ENCODE measurements at regions not wholly inside any gene's neighbourhood (a gene's known extent, or its start where the extent isn't known, plus 50 kb on each side); places are given as distances from the start of the nearest gene placed in this dataset.

DNA sequence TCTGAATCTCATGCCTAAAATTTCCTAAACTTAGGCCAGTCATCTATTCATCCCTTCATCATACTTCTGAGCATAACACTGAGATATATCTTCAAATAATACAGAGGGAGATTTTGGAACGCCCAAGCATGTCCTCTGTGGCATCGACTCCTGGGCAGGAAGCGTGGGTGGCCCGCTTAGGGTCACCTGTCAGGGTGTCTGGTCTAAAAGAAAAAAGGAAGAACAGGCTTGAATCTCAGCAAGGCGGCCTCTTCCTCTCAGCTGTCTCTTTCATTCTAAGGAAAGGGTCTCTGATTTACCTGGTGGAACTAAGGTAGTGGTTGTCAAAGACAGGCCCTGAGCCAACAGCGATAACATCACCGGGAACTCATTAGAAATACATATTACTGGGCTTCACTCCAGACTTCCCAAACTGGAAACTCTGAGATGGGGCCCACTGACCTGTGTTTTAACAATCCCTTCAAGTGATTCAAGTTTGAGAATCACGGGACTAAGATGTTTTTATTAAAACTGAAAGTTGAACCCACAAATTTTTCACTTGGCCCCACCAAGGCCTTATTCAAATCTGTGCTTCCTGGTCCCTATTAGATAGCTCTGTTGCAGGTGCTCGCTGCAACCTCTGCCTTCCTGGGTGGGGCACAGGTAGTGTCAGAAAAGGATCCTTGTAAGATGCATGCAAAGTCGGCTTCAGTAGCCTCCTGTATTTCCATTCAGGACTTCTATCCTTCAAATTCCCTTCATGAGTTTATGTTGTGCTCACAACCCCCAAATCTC lies 162.3 kb upstream of the CCDC68 start:
- DNase-seq (ENCODE audit: low read depth in 4 of 4, low spot score in 3 of 4): no peak

DNA sequence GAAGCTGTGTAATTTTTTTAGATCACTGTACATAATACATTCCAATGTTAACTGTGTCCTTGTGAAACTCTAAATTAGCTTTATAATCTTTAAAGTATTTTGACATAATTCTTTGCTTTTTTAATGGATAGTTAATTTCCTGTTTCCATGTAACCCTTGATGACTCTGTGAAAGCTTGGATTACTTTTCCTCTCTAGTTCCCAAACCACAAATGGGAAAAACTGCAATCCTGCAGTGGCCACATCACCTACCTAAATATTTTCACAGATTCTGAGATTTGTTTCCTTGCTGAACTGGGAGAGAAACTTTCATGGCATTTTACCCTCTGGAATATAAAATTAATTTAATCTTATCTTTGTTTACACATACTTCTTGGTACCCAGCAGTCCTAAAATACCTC lies 161.6 kb upstream of the CCDC68 start:
- DNase-seq (ENCODE audit: low read depth in 4 of 4, low spot score in 3 of 4): no peak

DNA sequence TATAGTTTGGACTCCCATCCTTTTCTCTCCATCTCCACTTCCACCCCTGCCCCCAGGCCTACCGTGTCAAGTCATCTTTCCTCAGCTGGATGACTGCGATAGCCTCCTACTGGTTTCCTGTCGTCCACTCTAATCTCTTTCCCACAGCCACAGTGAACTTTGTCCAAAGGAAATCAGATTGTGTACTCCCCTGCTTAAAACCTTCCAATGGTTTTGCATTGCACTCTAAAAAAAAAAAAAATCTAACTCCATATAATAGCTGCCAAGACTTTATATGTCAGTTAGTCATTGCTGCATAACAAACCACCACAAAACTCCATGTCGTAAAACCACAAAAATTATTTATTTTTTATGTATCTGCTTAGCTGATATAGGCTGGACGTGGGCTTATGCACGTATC lies 160.2 kb upstream of the CCDC68 start:
- no peak for DNase-seq (ENCODE audit: low read depth in 4 of 4, low spot score in 3 of 4)

GRCh38 chr18:55119016-55119415 lies 159.8 kb upstream of the CCDC68 start:
- no peak for DNase-seq (ENCODE audit: low read depth in 4 of 4, low spot score in 3 of 4)

DNA sequence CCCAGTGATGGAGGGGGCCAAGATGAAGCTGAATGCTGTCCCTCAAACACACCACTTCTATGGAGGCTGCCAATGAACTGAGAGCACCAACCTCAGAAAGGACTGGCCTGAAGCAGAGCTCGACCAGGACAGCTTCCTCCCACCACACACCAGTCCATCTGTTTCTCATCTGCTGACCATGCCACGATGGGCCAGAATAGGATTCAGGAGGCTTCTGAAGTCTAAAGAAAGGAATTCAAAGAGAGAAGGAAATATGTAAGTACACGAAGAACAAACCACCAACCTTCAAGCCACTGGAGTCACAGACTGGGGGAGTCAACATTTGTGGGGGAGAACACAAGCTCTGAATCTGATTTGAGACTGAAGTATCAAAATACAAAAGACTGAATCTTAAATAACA lies 157.6 kb upstream of the CCDC68 start:
- DNase-seq (ENCODE audit: low read depth in 4 of 4, low spot score in 3 of 4): no peak

DNA sequence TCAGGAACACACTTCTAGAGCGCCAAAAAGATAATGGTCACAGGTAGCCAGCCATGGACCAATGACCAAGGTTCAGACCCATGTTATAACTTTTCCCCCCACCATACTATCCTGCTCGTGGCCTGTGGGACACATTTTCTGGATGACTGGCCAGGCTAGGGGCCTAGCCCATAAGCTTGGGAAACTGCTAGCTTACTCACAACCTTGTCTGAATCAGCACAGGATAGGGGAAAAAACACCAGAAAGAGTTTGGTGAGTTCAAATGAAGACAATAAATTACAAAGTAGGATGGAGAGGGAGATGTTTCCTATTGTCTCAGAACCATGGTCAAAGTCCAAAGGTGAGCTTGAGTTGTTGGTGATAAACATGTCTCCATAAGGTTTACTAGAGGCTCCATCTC lies 156.3 kb upstream of the CCDC68 start:
- DNase-seq (ENCODE audit: low read depth in 4 of 4, low spot score in 3 of 4): no peak

DNA sequence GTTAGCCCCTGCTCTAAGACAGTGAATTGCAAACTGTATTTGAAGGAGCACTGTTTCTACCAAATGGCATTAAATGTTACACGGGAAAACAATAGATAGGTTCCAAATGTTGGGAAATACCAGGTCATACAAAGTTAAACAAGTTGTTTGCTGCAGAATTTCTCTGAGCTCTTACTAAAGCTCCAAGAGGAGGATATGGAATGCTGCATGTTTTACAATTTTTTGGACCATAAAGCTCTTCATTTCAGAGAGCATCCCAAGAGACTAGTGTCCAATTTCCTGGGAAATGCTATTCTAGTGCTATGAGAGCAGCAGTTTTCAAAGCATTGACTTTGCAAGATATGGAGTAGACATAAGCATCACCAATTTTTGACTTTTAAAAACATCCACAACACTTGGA lies 155.6 kb upstream of the CCDC68 start:
- no peak for DNase-seq (ENCODE audit: low read depth in 4 of 4, low spot score in 3 of 4)

GRCh38 chr18:55113800-55114199 lies 154.5 kb upstream of the CCDC68 start:
- DNase-seq (ENCODE audit: low read depth in 4 of 4, low spot score in 3 of 4): no peak

DNA sequence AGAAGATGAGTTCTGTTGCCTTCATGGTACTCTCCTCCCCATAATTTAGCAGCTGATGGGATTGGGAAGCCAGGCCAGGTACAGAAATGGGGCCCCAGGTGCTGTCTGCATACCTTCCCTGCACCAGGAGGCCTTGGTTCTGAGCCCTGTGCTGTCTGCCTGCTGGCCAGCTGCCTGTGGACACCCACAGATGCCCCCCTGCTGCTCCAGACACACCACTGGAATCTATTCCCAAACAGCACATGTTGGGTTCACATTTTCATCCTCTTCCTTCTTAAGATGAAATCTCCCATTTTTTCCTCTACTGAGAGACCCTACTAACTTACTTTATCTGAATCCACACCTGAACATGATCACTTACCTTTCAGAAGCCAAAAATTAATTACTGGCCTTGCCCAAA lies 152.0 kb upstream of the CCDC68 start:
- no peak for DNase-seq (ENCODE audit: low read depth in 4 of 4, low spot score in 3 of 4)

DNA sequence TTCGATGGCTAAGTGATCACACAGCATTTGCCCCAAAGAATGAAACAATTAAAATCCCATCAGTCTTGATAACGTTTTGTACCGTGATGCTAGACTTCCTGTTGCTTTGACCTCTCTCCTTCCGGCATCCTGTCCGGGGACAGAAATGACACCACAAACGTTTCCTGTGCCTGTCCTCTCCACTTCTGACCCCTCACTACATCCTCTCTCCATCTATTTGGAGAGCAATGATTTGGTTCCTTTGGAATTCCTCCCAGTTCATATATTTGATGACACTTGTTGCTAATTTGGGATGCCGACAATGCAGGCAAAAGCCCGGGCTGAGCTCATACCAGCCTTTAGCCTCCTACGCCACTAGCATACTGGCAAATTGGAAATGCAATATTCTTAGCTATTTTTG lies 151.2 kb upstream of the CCDC68 start:
- no peak for DNase-seq (ENCODE audit: low read depth in 4 of 4, low spot score in 3 of 4)

DNA sequence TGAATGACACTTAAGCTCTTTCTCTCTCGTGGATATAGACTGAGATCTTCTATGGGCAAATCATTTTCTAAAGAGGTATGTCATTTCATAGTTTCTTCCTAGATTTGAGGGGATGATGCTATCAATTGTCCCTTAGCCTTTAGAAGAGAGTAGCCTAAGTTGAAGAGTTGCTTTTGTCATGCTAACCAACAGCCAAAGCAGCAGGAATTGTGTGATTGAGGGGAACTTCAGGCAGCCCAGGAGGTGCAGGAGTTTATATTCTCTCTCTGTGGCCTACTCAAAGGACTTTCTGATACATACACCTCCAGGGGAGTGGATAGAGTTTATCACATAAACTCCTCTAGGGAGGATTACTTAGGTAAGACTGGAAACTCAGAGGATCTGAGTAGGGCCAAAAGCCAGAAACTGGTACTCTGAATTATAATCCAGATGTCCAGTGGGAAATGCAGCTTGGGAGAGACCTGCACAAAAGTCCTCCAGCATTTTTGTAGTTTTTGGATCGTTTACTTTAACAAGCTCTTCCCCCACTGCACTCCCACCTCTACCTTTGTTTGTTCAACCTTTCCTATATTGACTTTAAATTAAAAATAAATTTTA lies 150.7 kb upstream of the CCDC68 start:
- no peak for DNase-seq (ENCODE audit: low read depth in 4 of 4, low spot score in 3 of 4)

DNA sequence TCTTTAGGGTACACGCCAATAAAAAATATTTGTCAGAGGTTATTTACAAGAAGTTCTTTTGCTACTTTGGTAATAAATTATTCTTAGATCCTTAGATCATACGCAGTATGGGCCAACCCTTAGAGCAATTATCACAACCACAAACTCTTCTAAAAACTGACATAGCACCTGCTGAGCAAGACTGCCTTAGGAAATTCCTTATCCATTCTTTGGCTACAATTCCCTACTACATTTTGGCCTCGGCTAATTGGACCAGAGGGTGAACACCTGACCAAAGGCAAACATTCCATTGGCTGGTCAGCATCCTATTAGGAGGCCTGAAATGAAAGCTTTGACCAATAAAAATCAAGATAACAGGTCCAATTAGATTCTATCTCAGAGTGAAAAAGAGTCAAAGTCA lies 147.6 kb upstream of the CCDC68 start:
- DNase-seq (ENCODE audit: low read depth in 4 of 4, low spot score in 3 of 4): no peak

DNA sequence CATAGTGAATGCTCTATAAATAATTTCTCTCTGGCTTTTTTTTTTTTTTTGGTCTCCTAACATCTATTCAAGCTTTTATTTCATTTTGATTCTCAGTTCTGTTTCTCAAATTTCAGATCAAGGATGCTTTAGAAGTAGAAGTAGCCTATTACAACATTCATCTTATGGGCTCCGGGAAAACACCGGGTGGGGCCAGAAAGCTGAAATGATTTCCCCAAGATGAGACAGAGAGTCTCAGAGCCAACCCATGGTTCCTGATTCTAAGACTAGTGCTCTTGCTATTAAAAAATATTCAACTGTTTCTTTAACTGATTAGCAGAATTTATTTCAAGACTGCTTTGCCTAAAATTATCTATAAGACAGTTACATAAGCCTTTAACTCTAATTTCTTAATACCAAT lies 147.2 kb upstream of the CCDC68 start:
- DNase-seq (ENCODE audit: low read depth in 4 of 4, low spot score in 3 of 4): no peak

DNA sequence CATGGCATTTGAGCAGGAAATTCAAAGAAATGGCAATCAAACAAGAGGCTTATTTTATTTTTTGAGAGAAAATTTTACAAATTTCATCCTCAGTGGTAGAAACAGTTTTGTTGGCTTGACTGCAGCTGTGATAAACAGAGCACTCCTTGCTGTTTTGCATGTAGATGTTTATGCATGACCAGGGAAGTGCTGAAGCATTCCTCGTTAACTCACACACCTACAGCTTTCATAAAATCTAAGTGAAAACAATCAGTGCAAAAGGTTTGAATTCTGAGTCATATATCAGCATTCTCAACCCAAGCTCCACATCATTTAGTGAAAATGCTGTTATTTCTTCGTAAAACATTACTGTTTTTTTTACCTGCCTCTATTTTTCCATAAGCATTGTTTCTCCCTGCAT lies 146.6 kb upstream of the CCDC68 start:
- no peak for DNase-seq (ENCODE audit: low read depth in 4 of 4, low spot score in 3 of 4)

DNA sequence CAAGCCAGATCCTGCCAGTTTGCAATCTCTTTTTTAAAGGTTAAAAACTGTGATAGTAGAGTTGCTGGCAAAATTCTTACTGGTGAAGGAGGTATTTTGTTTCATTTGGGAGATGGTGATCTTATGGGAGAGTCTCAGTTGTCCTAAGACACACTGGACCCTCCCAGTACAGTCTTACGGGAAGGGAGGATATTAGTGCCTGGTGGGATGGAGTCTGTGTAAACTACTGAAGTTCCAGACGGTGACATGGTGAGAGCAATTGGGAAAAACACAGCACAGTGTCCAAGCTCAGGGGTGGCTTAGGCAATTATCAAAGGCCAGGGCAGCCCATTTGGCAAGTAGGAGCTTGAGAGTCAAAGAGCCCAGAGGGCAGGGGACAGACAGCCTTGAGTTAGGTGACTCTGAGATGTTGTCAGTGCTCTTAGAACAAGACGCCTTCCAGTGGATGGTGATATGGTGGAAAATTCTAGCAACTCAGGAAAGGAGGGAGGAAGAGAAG lies 143.7 kb upstream of the CCDC68 start:
- no peak for DNase-seq (ENCODE audit: low read depth in 4 of 4, low spot score in 3 of 4)

DNA sequence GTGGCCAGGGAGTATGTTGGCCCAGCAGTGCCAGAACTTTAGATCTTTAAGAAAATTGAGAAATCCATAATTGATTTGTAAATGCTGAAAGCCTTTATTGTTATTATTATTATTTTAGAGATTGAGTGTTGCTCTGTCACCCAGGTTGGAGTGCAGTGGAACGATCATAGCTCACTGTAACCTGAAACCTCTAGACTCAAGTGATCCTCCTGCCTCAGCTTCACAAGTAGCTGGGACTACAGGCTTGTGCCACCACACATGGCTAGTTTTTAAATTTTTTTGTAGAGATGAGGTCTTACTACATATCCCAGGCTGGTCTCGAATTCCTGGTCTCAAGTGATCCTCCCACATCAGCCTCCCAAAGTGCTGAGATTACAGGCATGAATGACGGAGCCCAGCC lies 143.2 kb upstream of the CCDC68 start:
- no peak for DNase-seq (ENCODE audit: low read depth in 4 of 4, low spot score in 3 of 4)

DNA sequence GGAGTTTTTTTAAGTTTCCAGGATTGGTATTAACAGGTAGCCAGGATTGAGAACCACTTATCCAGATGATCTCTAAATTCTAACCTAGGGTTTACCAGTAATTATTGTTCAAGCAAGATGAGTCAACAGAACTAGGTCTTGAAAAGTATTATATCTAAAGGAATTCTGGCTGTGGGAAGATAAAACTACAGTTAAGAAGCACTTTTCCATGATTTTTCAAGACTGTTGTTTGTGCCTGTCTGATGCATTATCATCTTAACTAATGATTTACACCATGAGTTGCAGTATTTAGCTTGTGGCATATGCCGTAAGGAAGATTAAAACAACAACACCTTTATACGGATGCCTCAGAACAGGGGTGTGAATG lies 142.2 kb upstream of the CCDC68 start:
- no peak for DNase-seq (ENCODE audit: low read depth in 4 of 4, low spot score in 3 of 4)

DNA sequence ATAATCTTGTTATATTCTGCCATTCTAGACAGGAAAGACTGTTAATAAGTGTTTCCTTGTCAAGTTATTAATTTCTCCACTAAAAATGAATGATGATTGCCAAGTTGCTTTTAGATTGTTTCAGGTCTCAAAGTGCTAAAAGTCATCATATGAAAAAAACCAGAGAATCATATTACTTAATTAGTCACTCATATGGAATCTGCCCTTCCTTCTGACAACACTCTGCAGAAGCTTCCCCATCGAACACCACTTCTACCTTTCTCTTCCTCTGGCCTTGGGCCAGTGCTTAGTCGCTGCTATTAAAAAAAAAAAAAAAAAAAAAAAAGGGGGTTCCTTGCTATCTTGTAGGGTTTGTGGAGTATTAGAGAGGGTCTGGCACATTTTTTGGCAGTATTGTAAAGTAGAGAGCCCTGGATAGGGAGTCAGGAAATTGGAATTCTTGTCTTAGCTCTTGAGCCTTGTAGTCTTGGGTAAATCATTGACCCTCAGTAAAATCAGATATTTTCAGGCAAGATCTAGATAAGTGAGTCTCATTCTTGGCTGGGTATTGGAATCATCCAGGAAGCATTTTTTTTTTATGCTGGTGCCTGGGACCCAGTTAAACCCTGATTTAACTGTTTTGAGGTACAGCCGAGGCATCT lies 141.7 kb upstream of the CCDC68 start:
- DNase-seq (ENCODE audit: low read depth in 4 of 4, low spot score in 3 of 4): no peak

- DNase-seq (ENCODE audit: low read depth in 4 of 4, low spot score in 3 of 4): peak; percentile 28 to 74 (median 62)
Observed at GRCh38 chr18:55097456-55098170, 138.4 kb upstream of the CCDC68 start.

DNA sequence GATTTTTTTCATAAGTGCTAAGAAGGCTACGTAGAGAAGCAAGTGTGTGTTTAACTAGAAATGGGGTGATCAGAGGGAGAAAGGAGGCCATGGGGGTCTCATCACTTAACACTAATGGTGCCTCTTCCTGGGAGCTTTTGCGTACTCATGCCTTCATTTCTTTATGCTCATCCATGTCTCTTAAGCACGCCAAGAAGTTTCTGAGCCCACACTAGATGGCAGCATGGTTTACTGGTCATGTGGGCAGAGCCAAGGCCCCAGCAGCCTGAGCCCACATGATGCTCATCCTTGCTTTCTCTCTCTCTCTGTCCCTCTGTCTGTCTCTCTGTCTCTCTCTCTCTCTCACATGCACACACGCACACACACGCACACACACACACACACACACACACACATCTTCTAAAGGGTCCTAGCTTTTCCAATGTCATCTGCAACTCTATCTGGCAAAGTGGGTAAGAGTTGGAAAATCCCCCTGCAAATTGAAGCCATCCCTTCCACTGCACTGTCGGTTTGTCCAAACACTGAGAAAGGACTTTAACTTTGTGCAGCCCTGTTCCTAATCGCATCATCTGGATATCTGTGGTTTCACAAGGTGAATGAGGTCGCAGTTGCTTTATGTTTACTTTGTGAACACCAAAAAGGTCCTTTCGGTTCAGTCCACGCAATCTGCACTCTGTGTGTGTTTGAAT lies 137.1 kb upstream of the CCDC68 start:
- no peak for DNase-seq (ENCODE audit: low read depth in 4 of 4, low spot score in 3 of 4)

- DNase-seq (ENCODE audit: low read depth in 4 of 4, low spot score in 3 of 4): no peak
Observed at GRCh38 chr18:55095584-55095983, 136.3 kb upstream of the CCDC68 start.
